SU-DHL-6 (cell line): ENCODE measurements at regions not wholly inside any gene's neighbourhood (a gene's known extent, or its start where the extent isn't known, plus 50 kb on each side); places are given as distances from the start of the nearest gene placed in this dataset.

Experiments used
- CTCF ChIP-seq: fragments of 200-600 bp; sonication (generic); IDR thresholded peaks from one replicate; pipeline ENCODE4 v1.5.1; 2017; ENCODE audit warnings: antibody characterized with exemption, mild to moderate bottlenecking, low read length, moderate library complexity; ENCODE audit not compliant: insufficient read depth, poor library complexity, severe bottlenecking
- EZH2phosphoT487 ChIP-seq: fragments of 200-600 bp; sonication (generic), shearing (Covaris generic); conservative IDR thresholded peaks from 2 replicates; pipeline ENCODE4 v1.6.1; 2018; ENCODE audit warnings: mild to moderate bottlenecking, antibody characterized with exemption, low read length, moderate library complexity, mixed read lengths

GRCh38 chrX:22589845-22590244, 317.1 kb downstream of the CBLL2 start:
- TF ChIP-seq CTCF = no peak
- TF ChIP-seq EZH2phosphoT487 = no peak
